ENCODE measurements at regions not wholly inside any gene's neighbourhood (a gene's known extent, or its start where the extent isn't known, plus 50 kb on each side); places are given as distances from the start of the nearest gene placed in this dataset.
"Not testable (repeated sequence)": the region's sequence is repeated elsewhere in the genome, so short reads cannot be mapped to it uniquely, and the experiment has no call there.

DNA sequence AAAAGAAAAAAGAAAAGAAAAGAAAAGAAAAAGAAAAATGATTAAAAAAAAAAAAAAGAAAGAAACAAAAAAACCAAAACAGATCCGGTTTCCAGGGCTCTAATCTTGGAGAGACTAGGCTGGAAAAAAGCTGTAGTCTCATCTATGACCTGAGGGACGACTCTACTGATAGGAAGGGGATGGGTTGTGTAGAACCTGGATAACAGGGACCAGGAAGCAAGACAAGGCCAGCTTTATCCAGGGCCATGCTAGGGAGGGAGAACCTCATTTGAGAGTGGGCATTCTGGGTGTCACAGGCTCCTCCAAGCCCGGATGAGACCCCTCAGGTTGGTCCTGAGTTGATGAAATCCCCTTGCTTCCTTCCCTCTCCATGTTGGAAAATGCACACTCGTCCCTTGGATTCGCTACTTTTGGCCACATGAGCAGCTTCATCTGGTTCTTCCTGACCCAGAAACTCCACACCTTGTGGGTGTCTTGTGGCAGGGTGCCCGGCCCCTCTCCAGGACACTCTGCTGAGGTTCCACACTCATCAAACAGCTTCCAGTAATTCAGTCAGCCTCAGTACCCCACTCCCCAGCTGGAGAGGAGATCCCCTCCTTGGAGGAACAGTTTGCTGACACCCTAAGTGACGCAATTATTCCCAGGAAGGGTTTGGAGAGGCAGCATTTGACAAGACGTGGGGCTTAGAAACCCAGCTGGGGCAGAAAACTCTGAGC lies 71.1 kb upstream of the LHFPL2 start:
- H3K36me3 Mint-ChIP-seq (ENCODE audit: low read depth): no peaks in the 10 kb centered on the region
- H3K4me1 Mint-ChIP-seq (ENCODE audit: low read depth): peaks cover 52% of the 10 kb centered on the region
- no peaks in the 10 kb centered on the region for H3K9me3 Mint-ChIP-seq (ENCODE audit: low read depth)
- H3K27ac Mint-ChIP-seq (ENCODE audit: unreplicated experiment): no peak overlapping the region
- no peak overlapping the region for H3K4me3 Mint-ChIP-seq (ENCODE audit: unreplicated experiment)
- H3K27me3 Mint-ChIP-seq (ENCODE audit: low read depth): no peaks in the 10 kb centered on the region
- TF ChIP-seq CTCF (IDR thresholded peaks at IDR 0.05): no peak
- DNase-seq (ENCODE audit: low spot score): no peak

- Mint-ChIP-seq H3K9me3 (ENCODE audit: low read depth) (no peaks in the 10 kb centered on the region), H3K4me3 (ENCODE audit: unreplicated experiment) (no peak overlapping the region), H3K36me3 (ENCODE audit: low read depth) (no peaks in the 10 kb centered on the region), H3K27me3 (ENCODE audit: low read depth) (no peaks in the 10 kb centered on the region), H3K27ac (ENCODE audit: unreplicated experiment) (no peak overlapping the region), H3K4me1 (ENCODE audit: low read depth) (peaks cover 52% of the 10 kb centered on the region)
- DNase-seq (ENCODE audit: low spot score): no peak
- TF ChIP-seq CTCF (IDR thresholded peaks at IDR 0.05): no peak
Observed at GRCh38 chr5:78718824-78719223, 70.3 kb upstream of the LHFPL2 start.

- peak overlapping the region; percentile 8 for H3K27ac Mint-ChIP-seq (ENCODE audit: unreplicated experiment)
- DNase-seq (ENCODE audit: low spot score): no peak
Observed at GRCh38 chr5:78717674-78718584, 69.4 kb upstream of the LHFPL2 start.

DNA sequence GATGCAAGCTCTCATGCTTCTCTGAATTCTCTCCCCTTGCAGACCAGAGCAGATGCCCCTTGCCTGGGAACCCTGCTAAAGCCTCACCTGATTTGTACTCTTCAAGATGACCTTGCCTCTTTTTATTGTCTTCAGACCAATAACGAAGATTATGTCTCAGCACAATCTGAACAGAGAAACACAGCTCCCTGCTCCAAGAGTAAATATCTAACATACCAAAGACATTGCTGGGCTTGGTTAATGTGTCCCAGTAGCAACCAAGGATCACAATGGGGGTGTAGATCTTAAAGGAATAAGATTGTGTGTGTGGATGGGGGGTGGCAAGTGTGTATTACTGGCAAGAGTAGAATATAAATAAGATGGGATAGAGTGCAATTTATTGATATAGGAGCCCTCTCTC lies 67.6 kb upstream of the LHFPL2 start:
- Mint-ChIP-seq H3K4me3 (ENCODE audit: unreplicated experiment) (no peak overlapping the region), H3K9me3 (ENCODE audit: low read depth) (peaks cover 2% of the 10 kb centered on the region), H3K4me1 (ENCODE audit: low read depth) (peaks cover 41% of the 10 kb centered on the region), H3K27me3 (ENCODE audit: low read depth) (no peaks in the 10 kb centered on the region), H3K36me3 (ENCODE audit: low read depth) (no peaks in the 10 kb centered on the region), H3K27ac (ENCODE audit: unreplicated experiment) (peak overlapping the region; percentile 2)
- no peak for DNase-seq (ENCODE audit: low spot score)
- TF ChIP-seq CTCF (IDR thresholded peaks at IDR 0.05): no peak

More at GRCh38 chr5:78717674-78718584, 69.4 kb upstream of the LHFPL2 start:
- no peak overlapping the region for H3K4me3 Mint-ChIP-seq (ENCODE audit: unreplicated experiment)
- no peak for TF ChIP-seq CTCF (IDR thresholded peaks at IDR 0.05)
- H3K27me3 Mint-ChIP-seq (ENCODE audit: low read depth): no peaks in the 10 kb centered on the region
- H3K36me3 Mint-ChIP-seq (ENCODE audit: low read depth): no peaks in the 10 kb centered on the region
- no peaks in the 10 kb centered on the region for H3K9me3 Mint-ChIP-seq (ENCODE audit: low read depth)
- H3K4me1 Mint-ChIP-seq (ENCODE audit: low read depth): peaks cover 52% of the 10 kb centered on the region

- DNase-seq (ENCODE audit: low spot score); H3K9me3 Mint-ChIP-seq (ENCODE audit: low read depth); H3K4me3 Mint-ChIP-seq (ENCODE audit: unreplicated experiment); H3K36me3 Mint-ChIP-seq (ENCODE audit: low read depth); H3K27ac Mint-ChIP-seq (ENCODE audit: unreplicated experiment); H3K27me3 Mint-ChIP-seq (ENCODE audit: low read depth): not testable (repeated sequence)
- H3K4me1 Mint-ChIP-seq (ENCODE audit: low read depth): peaks cover 32% of the 10 kb centered on the region
Observed at GRCh38 chr5:78715351-78715750, 66.8 kb upstream of the LHFPL2 start.

- not testable (repeated sequence) for H3K27ac Mint-ChIP-seq (ENCODE audit: unreplicated experiment); H3K9me3 Mint-ChIP-seq (ENCODE audit: low read depth); DNase-seq (ENCODE audit: low spot score); H3K4me3 Mint-ChIP-seq (ENCODE audit: unreplicated experiment); H3K27me3 Mint-ChIP-seq (ENCODE audit: low read depth); H3K36me3 Mint-ChIP-seq (ENCODE audit: low read depth)
- peaks cover 13% of the 10 kb centered on the region for H3K4me1 Mint-ChIP-seq (ENCODE audit: low read depth)
Observed at GRCh38 chr5:78711670-78712069, 63.1 kb upstream of the LHFPL2 start.

GRCh38 chr5:78709729-78710430 lies 61.3 kb upstream of the LHFPL2 start:
- not testable (repeated sequence) for H3K27me3 Mint-ChIP-seq (ENCODE audit: low read depth); H3K36me3 Mint-ChIP-seq (ENCODE audit: low read depth); H3K27ac Mint-ChIP-seq (ENCODE audit: unreplicated experiment); DNase-seq (ENCODE audit: low spot score); H3K4me3 Mint-ChIP-seq (ENCODE audit: unreplicated experiment)
- peaks cover 13% of the 10 kb centered on the region for H3K4me1 Mint-ChIP-seq (ENCODE audit: low read depth)
- peaks cover 11% of the 10 kb centered on the region for H3K9me3 Mint-ChIP-seq (ENCODE audit: low read depth)

Measured in chondrocyte (in vitro differentiated cells).